Right cardiac atrium (tissue), 5 donors: ENCODE measurements at regions not wholly inside any gene's neighbourhood (a gene's known extent, or its start where the extent isn't known, plus 50 kb on each side); places are given as distances from the start of the nearest gene placed in this dataset.

Experiments used
- ATAC-seq, 2 donors: fragments of 200-7000 bp; cut with Tn5 transposase; one replicate each; pipeline versions ENCODE4 v1.8.0 to v1.9.1; 2020; ENCODE audit warnings: moderate library complexity in 2 of 2, mild to moderate bottlenecking in 1 of 2
- DNase-seq, 3 donors: peaks; one replicate each; pipeline ENCODE4 v3.0.0-alpha.2; 2020
- H3K27ac ChIP-seq: one replicate; pipeline ENCODE4 v1.5.1; 2013; ENCODE audit warnings: mild to moderate bottlenecking, low read length, control low read depth, moderate library complexity
- H3K27me3 ChIP-seq: one replicate; pipeline ENCODE4 v1.6.1; 2013; ENCODE audit not compliant: control insufficient read depth, insufficient read depth
- H3K4me1 ChIP-seq: one replicate; pipeline ENCODE4 v1.6.1; 2013; ENCODE audit warnings: low read length; ENCODE audit not compliant: control insufficient read depth, insufficient read depth
- H3K4me3 ChIP-seq: one replicate; pipeline ENCODE4 v1.5.1; 2013; ENCODE audit warnings: low read length, control low read depth
- H3K9me3 ChIP-seq: one replicate; pipeline ENCODE4 v1.6.1; 2013; ENCODE audit warnings: low read length; ENCODE audit not compliant: control insufficient read depth
- WGBS: extraction: QIAGEN DNeasy Blood & Tissue Kit; methylation state at CpG from one replicate; pipeline ENCODE4 v1.1.7; 2013; 5-methylcytosine and 5-hydroxymethylcytosine counted together
- intact Hi-C, 4 donors: fragments of 100-400 bp; cut with DNase I; formaldehyde crosslinking; loops; one replicate each; pipeline versions ENCODE4 v1.11.0 to v1.14.0; 2022 to 2023
- donor health status: healthy with polysubstance abuse.
- donor health status: DM: no; HTN: yes; CAD: no.
- donor health status: DM: no; HTN: no; CAD: no.
- donor health status: DM: no; HTN: yes; CAD: no; lungs with severe emphysema.
- donor health status: DM: yes; HTN: yes; CAD: no.

DNA sequence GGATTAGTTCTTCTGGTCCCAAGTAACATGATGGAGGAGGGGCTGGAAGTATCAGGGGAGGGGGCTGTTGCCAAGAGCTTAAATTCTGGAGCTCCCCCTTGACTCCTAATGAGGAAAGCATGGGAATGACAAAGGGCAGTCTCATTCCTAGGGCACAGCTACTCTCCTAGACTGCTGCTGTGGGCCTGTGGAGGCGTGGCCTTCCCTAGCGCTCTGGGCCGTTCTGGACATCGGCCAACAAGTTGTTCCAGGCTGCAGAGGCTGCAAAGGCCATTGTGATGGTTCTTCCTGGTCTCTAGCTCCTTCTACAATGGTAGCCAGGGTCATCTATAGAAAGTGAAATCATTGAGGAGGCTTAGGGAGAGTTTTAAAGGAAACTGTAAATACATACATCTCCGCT, 916.6 kb downstream of the DIAPH3 start:
- H3K27ac ChIP-seq: no peak overlapping the region
- no peaks in the 10 kb centered on the region for H3K9me3 ChIP-seq
- DNase-seq: peak; percentile 48 to 77 (median 64)
- ATAC-seq: peak; percentile 56 to 76
- no peaks in the 10 kb centered on the region for H3K27me3 ChIP-seq
- no peak overlapping the region for H3K4me3 ChIP-seq
- no peaks in the 10 kb centered on the region for H3K4me1 ChIP-seq
- 54% methylated on average over 5 of the region's 5 CpGs for WGBS
- intact Hi-C loops: no loop called here

DNA sequence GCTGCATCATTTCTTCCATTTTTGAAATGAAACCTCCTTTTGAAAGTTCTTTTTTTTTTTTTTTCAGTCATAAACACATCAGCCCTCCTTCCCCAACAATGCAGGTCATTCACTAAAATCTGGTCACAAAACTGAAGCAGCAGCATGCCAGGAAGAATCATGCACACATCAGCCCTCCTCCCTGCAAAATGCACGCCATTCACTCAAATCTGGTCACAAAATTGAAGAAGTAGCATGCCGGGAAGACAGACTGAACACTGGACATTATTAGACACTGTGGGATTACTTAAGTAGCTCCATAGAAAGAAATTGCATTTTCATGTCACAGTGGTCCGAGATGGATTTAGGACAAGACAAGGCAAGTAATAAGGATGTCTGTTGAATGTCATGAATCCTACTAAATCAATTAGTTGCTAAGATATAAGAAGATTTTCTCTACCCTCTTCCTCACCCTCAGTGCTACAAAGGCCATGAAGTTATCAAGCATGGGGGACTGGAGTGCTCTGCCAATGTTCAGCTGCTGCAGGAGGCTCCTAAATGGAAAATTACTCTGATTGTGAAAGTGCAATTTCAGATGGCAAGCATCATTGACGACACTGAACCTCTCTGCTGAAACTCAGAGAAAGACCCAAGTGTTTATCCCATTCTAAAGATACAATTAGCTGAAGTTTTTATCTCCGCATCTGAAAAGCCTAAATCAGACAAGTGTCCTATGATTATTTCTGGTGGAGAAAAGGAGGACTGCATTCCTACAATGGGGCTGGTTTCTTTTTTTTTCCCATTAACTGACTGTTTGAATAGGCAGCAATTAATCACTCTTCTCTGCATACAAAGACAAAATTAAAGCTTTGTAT, 913.2 kb downstream of the DIAPH3 start:
- ATAC-seq: no peak
- Histone ChIP-seq H3K4me3 (no peak overlapping the region), H3K9me3 (no peaks in the 10 kb centered on the region), H3K4me1 (no peaks in the 10 kb centered on the region), H3K27me3 (no peaks in the 10 kb centered on the region), H3K27ac (no peak overlapping the region)
- intact Hi-C loops: no loop called here
- no peak for DNase-seq
- 70% methylated on average over 5 of the region's 5 CpGs for WGBS

GRCh38 chr13:59259165-59260000, 904.3 kb downstream of the DIAPH3 start:
- Histone ChIP-seq H3K27me3 (no peaks in the 10 kb centered on the region), H3K9me3 (no peaks in the 10 kb centered on the region), H3K27ac (no peak overlapping the region), H3K4me1 (no peaks in the 10 kb centered on the region), H3K4me3 (no peak overlapping the region)
- WGBS: 94% methylated on average over 9 of the region's 9 CpGs
- DNase-seq (no peak), ATAC-seq (no peak)
- intact Hi-C loops: no loop called here

DNA sequence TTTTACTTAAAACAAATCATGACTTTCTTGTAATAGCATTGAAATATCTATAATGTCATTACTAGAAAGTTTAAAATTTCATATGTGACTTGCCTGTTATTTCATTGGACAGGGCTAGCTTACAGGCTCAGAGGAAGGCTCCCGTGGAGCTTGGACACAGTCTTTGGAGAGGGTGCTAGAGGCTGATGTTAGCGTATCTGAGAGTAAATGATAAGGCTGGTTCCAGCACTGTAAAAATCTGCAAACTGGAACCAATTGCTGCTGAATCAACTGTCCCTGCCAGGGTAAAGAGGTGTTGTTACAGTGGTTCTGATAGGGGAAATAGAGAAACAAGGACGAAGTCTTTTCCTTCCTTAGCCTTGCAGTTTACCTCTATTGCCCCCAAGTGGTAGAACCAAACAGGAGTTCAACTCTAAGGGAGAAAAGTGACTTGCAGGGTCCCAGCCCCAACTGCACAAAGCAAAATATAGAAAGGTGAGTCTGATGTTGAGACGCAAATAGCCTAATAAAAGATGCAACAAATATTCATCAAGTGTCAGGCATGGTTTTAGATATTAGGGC, 901.7 kb downstream of the DIAPH3 start:
- intact Hi-C loops: no loop called here
- H3K27ac ChIP-seq: no peak overlapping the region
- no peak overlapping the region for H3K4me3 ChIP-seq
- no peaks in the 10 kb centered on the region for H3K9me3 ChIP-seq
- ATAC-seq (peak; percentile 51 to 72), DNase-seq (no peak)
- no peaks in the 10 kb centered on the region for H3K4me1 ChIP-seq
- 47% methylated on average over 4 of the region's 4 CpGs for WGBS
- H3K27me3 ChIP-seq: no peaks in the 10 kb centered on the region

DNA sequence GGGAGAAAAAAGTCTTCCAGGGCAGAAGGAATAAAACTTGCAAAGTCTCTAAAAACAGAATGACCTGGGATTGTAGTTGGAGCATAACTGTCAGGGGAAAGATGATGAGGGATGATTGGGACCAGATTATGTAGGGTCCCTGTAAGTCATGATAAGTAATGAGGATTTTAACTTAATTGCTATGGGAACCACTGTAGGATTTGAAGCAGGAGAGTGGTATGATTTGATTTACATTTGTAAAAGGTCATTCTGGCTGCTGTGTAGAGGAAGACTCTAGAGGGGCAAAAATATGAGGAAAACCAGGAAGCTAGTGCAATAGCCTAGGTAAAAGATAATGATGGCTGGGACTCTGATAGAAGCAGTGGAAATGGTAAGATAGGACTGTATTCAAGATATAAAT, 900.2 kb downstream of the DIAPH3 start:
- H3K9me3 ChIP-seq: no peaks in the 10 kb centered on the region
- H3K4me1 ChIP-seq: no peaks in the 10 kb centered on the region
- DNase-seq: no peak
- no peak for ATAC-seq
- no peaks in the 10 kb centered on the region for H3K27me3 ChIP-seq
- intact Hi-C loops: no loop called here
- H3K4me3 ChIP-seq: no peak overlapping the region
- H3K27ac ChIP-seq: no peak overlapping the region

- DNase-seq (no peak), ATAC-seq (peak in 1 of 2 donors; percentile 52)
- 53% methylated on average over 2 of the region's 2 CpGs for WGBS
- Histone ChIP-seq H3K27ac (no peak overlapping the region), H3K4me1 (no peaks in the 10 kb centered on the region), H3K4me3 (no peak overlapping the region), H3K27me3 (no peaks in the 10 kb centered on the region), H3K9me3 (no peaks in the 10 kb centered on the region)
- intact Hi-C loops: no loop called here
These were observed 897.2 kb downstream of the DIAPH3 start for GRCh38 chr13:59266478-59267063.

DNA sequence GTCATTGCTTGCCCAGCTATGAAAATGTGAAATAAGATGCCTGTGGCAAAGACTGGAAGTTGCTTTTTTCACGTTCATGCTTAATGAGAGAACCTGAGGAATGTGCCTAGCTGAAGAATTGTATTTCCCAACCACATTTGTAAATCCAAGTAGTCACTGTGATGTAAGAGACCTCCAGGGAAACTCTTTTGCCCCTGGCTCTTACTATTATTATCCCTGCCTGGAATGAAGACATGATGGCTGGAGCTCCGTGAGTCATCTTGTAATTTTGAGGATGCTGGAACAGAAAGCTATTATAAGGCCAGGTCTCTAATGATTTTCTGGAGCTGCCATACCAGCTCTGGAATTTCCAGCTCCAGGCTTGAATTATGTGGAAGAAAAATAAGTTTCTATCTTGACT, 894.3 kb downstream of the DIAPH3 start:
- ATAC-seq (no peak), DNase-seq (no peak)
- Histone ChIP-seq H3K4me1 (no peaks in the 10 kb centered on the region), H3K4me3 (no peak overlapping the region), H3K27ac (no peak overlapping the region), H3K9me3 (no peaks in the 10 kb centered on the region), H3K27me3 (no peaks in the 10 kb centered on the region)
- WGBS: 82% methylated on average over 2 of the region's 2 CpGs
- intact Hi-C loops: no loop called here

DNA sequence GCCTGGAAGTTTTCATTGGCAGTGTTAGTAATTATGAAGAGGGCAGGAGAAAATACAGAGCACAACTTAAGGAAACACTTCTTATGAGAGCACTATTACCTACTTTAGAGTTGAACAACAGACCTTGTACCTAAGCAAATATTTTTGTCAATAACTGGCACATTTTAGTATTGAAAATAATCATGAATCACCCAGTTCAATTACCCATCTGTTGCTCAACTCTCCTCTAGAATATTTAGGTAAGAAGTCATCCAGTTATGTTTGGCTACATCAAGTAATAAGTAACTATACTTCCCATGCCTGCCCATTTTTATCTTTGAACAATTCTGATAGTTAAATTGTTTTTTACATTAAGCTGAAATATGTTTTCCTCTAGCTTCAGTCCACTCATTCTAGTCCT, 893.4 kb downstream of the DIAPH3 start:
- DNase-seq: no peak
- no peak for ATAC-seq
- Histone ChIP-seq H3K27ac (no peak overlapping the region), H3K4me3 (no peak overlapping the region), H3K27me3 (no peaks in the 10 kb centered on the region), H3K9me3 (no peaks in the 10 kb centered on the region), H3K4me1 (no peaks in the 10 kb centered on the region)
- intact Hi-C loops: no loop called here

DNA sequence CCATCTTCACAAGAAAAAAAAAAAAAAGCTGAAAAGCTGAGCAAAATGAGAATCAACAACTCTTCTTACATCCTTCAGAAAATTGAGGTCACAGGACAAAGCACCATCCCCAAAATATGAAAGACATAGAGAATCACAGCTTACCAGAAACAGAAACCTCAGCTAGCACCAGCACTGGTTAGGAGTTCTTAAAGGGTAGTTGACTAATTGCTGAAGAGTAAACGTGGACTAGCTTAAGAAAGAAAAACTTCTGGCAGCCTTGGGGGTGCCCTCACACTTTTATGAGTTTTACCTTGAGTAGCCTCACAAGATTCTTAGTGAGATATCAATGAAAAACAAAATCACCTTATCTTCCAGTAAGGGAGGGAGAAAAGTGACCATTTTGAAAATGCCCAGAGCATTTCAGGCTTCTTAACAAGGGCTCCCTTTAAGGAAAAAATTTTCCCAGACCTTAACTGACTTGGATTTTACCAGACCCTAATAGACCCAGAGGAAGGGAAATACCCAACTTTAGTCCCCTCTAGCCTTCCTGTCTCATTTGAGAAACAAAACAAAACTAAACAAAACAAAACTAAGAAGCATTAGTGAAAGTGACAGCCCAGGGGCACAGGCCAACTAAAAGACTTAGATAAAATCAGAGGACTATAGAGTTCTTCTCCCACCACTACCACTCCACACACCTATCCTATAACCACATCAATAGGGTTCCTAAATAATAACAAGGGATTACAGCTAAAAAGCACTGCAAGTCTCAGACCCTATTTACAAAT, 888.6 kb downstream of the DIAPH3 start:
- WGBS: 58% methylated on average over 1 of the region's 1 CpG
- ATAC-seq: no peak
- intact Hi-C loops: no loop called here

GRCh38 chr13:59276436-59276835, 887.3 kb downstream of the DIAPH3 start:
- Histone ChIP-seq H3K9me3 (no peaks in the 10 kb centered on the region), H3K27ac (no peak overlapping the region), H3K27me3 (no peaks in the 10 kb centered on the region), H3K4me3 (no peak overlapping the region), H3K4me1 (no peaks in the 10 kb centered on the region)
- ATAC-seq: no peak
- no peak for DNase-seq
- intact Hi-C loops: no loop called here

More for the DNA sequence above, 888.6 kb downstream of the DIAPH3 start:
- Histone ChIP-seq H3K9me3 (no peaks in the 10 kb centered on the region), H3K27me3 (no peaks in the 10 kb centered on the region), H3K27ac (no peak overlapping the region), H3K4me1 (no peaks in the 10 kb centered on the region), H3K4me3 (no peak overlapping the region)
- no peak for DNase-seq
